Gastrocnemius medialis (tissue), 4 donors: ENCODE measurements at regions not wholly inside any gene's neighbourhood (a gene's known extent, or its start where the extent isn't known, plus 50 kb on each side); places are given as distances from the start of the nearest gene placed in this dataset.

Source experiments
- CTCF ChIP-seq, 5 experiments: fragments of 450-650 bp in 3 of 5; fragments of 200-600 bp in 2 of 5; sonication (generic) in 2 of 5; IDR thresholded peaks in 4 of 5; conservative IDR thresholded peaks in 1 of 5; 1 replicate in 4 of 5; 2 replicates in 1 of 5; pipeline ENCODE4 v1.5.1; 2016 to 2019; ENCODE audit warnings: antibody characterized with exemption in 5 of 5, mild to moderate bottlenecking in 3 of 5, moderate library complexity in 3 of 5
- POLR2A ChIP-seq, 2 donors: fragments of 450-650 bp; IDR thresholded peaks; one replicate each; pipeline ENCODE4 v1.6.1; 2017; ENCODE audit warnings: antibody characterized with exemption in 2 of 2, mild to moderate bottlenecking in 2 of 2, moderate library complexity in 2 of 2

GRCh38 chr5:173488144-173488543, 128.3 kb downstream of the BOD1 start:
- TF ChIP-seq CTCF (IDR thresholded peaks at IDR 0.05 in 4 of 5, conservative IDR thresholded peaks at IDR 0.05 in 1 of 5) (no peak), POLR2A (IDR thresholded peaks at IDR 0.05) (no peak)
